ENCODE measurements at regions not wholly inside any gene's neighbourhood (a gene's known extent, or its start where the extent isn't known, plus 50 kb on each side); places are given as distances from the start of the nearest gene placed in this dataset.

DNA sequence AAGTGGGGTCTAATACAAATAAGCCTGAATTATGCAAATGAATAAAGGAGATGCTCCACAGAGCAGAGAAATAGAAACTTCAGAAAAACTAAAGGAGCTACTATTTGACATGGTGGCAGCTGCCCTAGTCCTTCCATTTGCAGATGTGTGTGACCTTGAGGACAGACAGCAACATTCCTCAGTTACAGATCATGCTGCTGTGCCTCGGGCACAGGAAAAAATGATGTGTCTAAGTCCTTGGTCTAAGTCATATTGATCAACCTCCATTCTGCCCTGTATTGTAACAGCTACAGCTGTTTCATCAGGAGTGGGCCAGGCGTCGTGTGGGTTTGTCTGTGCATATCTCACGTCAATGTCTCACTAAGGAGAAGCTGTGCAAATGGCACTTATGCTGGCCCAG lies 710.4 kb downstream of the TNS3 start:
- no peak overlapping the region for H3K4me3 ChIP-seq (ENCODE audit: low read depth in 1 of 2, low read length in 2 of 2)
- no peak overlapping the region for H3K27ac ChIP-seq (ENCODE audit: low read depth in 2 of 2, low read length in 1 of 2)
- WGBS, 2 donors: 81 to 88% methylated on average over 4 of the region's 4 CpGs
- no peaks in the 10 kb centered on the region for H3K36me3 ChIP-seq (ENCODE audit: control insufficient read depth in 2 of 2, insufficient read depth in 2 of 2, low read length in 1 of 2)
- H3K27me3 ChIP-seq (ENCODE audit: control insufficient read depth in 1 of 2, insufficient read depth in 2 of 2, low read length in 2 of 2): no peaks in the 10 kb centered on the region
- H3K4me1 ChIP-seq (ENCODE audit: control insufficient read depth in 2 of 2, insufficient read depth in 2 of 2, low read length in 1 of 2): no peaks in the 10 kb centered on the region
- H3K9me3 ChIP-seq (ENCODE audit: control insufficient read depth in 2 of 2, insufficient read depth in 1 of 2, low read depth in 1 of 2, low read length in 1 of 2): no peaks in the 10 kb centered on the region

DNA sequence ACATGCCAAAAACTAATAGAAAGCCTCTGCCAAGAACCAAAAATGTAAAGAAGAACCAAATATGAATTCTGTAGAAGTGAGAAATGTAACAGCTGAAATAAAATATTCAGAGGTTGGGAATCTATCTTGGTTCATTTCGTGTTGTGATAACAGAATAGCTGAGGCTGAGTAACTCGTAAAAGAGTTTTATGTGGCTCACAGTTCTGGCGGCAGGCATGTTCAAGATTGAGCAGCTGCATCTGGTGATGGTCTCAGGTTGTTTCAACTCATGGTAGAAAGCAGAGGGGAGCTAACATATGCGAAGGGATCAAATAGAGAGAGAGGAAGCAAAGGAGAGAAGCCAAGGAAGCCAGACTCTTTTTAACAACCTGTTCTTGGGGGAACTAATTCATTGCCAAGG lies 717.2 kb downstream of the TNS3 start:
- H3K9me3 ChIP-seq (ENCODE audit: control insufficient read depth in 2 of 2, insufficient read depth in 1 of 2, low read depth in 1 of 2, low read length in 1 of 2): peaks cover 0 to 3% of the 10 kb centered on the region in 2 donors
- no peak overlapping the region for H3K4me3 ChIP-seq (ENCODE audit: low read depth in 1 of 2, low read length in 2 of 2)
- no peak overlapping the region for H3K27ac ChIP-seq (ENCODE audit: low read depth in 2 of 2, low read length in 1 of 2)
- H3K27me3 ChIP-seq (ENCODE audit: control insufficient read depth in 1 of 2, insufficient read depth in 2 of 2, low read length in 2 of 2): no peaks in the 10 kb centered on the region
- WGBS, 2 donors: 84 to 86% methylated on average over 4 of the region's 4 CpGs
- no peaks in the 10 kb centered on the region for H3K4me1 ChIP-seq (ENCODE audit: control insufficient read depth in 2 of 2, insufficient read depth in 2 of 2, low read length in 1 of 2)
- no peaks in the 10 kb centered on the region for H3K36me3 ChIP-seq (ENCODE audit: control insufficient read depth in 2 of 2, insufficient read depth in 2 of 2, low read length in 1 of 2)

GRCh38 chr7:46859963-46860475 lies 721.9 kb downstream of the TNS3 start:
- H3K4me3 ChIP-seq (ENCODE audit: low read depth in 1 of 2, low read length in 2 of 2): no peak overlapping the region
- H3K4me1 ChIP-seq (ENCODE audit: control insufficient read depth in 2 of 2, insufficient read depth in 2 of 2, low read length in 1 of 2): no peaks in the 10 kb centered on the region
- H3K27me3 ChIP-seq (ENCODE audit: control insufficient read depth in 1 of 2, insufficient read depth in 2 of 2, low read length in 2 of 2): no peaks in the 10 kb centered on the region
- no peaks in the 10 kb centered on the region for H3K36me3 ChIP-seq (ENCODE audit: control insufficient read depth in 2 of 2, insufficient read depth in 2 of 2, low read length in 1 of 2)
- 60 to 61% methylated on average over 5 to 6 of the region's 6 CpGs for WGBS, 2 donors
- peaks cover 0 to 3% of the 10 kb centered on the region in 2 donors for H3K9me3 ChIP-seq (ENCODE audit: control insufficient read depth in 2 of 2, insufficient read depth in 1 of 2, low read depth in 1 of 2, low read length in 1 of 2)
- H3K27ac ChIP-seq (ENCODE audit: low read depth in 2 of 2, low read length in 1 of 2): no peak overlapping the region

DNA sequence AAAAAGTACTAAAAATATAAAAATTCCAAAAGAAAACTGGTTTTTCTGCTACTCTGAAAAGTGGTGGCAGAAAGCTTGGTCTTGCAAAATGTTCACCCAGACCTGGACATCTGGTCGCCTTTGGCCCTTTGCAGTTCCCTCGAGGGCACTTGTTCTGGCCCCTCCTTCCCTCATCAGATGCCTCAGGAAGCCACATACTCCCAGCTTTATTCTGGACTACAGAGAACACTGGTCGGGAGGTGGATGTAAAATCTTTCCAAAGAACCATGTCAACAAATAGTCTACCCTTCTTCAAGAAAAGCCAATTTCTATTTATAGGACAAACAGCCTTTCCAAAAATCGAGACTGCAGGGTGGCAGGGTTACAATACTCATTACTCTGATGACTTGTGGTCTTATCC lies 726.1 kb downstream of the TNS3 start:
- WGBS, 2 donors: 54 to 58% methylated on average over 4 of the region's 4 CpGs
- Histone ChIP-seq H3K4me1 (ENCODE audit: control insufficient read depth in 2 of 2, insufficient read depth in 2 of 2, low read length in 1 of 2) (no peaks in the 10 kb centered on the region), H3K9me3 (ENCODE audit: control insufficient read depth in 2 of 2, insufficient read depth in 1 of 2, low read depth in 1 of 2, low read length in 1 of 2) (no peaks in the 10 kb centered on the region), H3K27me3 (ENCODE audit: control insufficient read depth in 1 of 2, insufficient read depth in 2 of 2, low read length in 2 of 2) (no peaks in the 10 kb centered on the region), H3K4me3 (ENCODE audit: low read depth in 1 of 2, low read length in 2 of 2) (no peak overlapping the region), H3K36me3 (ENCODE audit: control insufficient read depth in 2 of 2, insufficient read depth in 2 of 2, low read length in 1 of 2) (no peaks in the 10 kb centered on the region), H3K27ac (ENCODE audit: low read depth in 2 of 2, low read length in 1 of 2) (no peak overlapping the region)

GRCh38 chr7:46854958-46855473 lies 726.9 kb downstream of the TNS3 start:
- Histone ChIP-seq H3K27me3 (ENCODE audit: control insufficient read depth in 1 of 2, insufficient read depth in 2 of 2, low read length in 2 of 2) (no peaks in the 10 kb centered on the region), H3K4me1 (ENCODE audit: control insufficient read depth in 2 of 2, insufficient read depth in 2 of 2, low read length in 1 of 2) (no peaks in the 10 kb centered on the region), H3K4me3 (ENCODE audit: low read depth in 1 of 2, low read length in 2 of 2) (no peak overlapping the region), H3K9me3 (ENCODE audit: control insufficient read depth in 2 of 2, insufficient read depth in 1 of 2, low read depth in 1 of 2, low read length in 1 of 2) (no peaks in the 10 kb centered on the region), H3K36me3 (ENCODE audit: control insufficient read depth in 2 of 2, insufficient read depth in 2 of 2, low read length in 1 of 2) (no peaks in the 10 kb centered on the region), H3K27ac (ENCODE audit: low read depth in 2 of 2, low read length in 1 of 2) (no peak overlapping the region)
- WGBS, 2 donors: 66 to 78% methylated on average over 1 of the region's 1 CpG

GRCh38 chr7:46853451-46853850 lies 728.5 kb downstream of the TNS3 start:
- Histone ChIP-seq H3K4me3 (ENCODE audit: low read depth in 1 of 2, low read length in 2 of 2) (no peak overlapping the region), H3K4me1 (ENCODE audit: control insufficient read depth in 2 of 2, insufficient read depth in 2 of 2, low read length in 1 of 2) (no peaks in the 10 kb centered on the region), H3K36me3 (ENCODE audit: control insufficient read depth in 2 of 2, insufficient read depth in 2 of 2, low read length in 1 of 2) (no peaks in the 10 kb centered on the region), H3K27me3 (ENCODE audit: control insufficient read depth in 1 of 2, insufficient read depth in 2 of 2, low read length in 2 of 2) (no peaks in the 10 kb centered on the region), H3K9me3 (ENCODE audit: control insufficient read depth in 2 of 2, insufficient read depth in 1 of 2, low read depth in 1 of 2, low read length in 1 of 2) (no peaks in the 10 kb centered on the region), H3K27ac (ENCODE audit: low read depth in 2 of 2, low read length in 1 of 2) (no peak overlapping the region)
- 29 to 64% methylated on average over 1 of the region's 1 CpG for WGBS, 2 donors

DNA sequence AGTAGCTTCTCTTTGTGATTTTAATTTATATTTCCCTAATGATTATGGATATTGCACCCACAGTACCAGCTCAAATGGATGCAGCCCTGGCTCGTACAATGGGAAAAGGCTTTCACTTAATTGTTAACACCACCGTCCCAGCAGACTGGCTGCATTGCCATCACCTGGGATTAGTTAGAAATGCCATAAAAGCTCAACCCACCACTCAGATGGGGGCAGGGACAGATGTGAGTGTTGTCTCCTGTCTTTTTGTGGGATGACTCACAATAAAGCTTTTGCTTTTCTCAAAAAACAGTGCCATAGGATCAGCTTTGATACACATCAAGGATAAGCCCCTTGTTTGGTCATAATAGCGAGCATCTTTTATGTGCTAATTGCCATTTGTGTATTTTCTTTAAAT lies 729.1 kb downstream of the TNS3 start:
- H3K27me3 ChIP-seq (ENCODE audit: control insufficient read depth in 1 of 2, insufficient read depth in 2 of 2, low read length in 2 of 2): no peaks in the 10 kb centered on the region
- WGBS, 2 donors: 85 to 88% methylated on average over 3 of the region's 3 CpGs
- no peak overlapping the region for H3K4me3 ChIP-seq (ENCODE audit: low read depth in 1 of 2, low read length in 2 of 2)
- no peak overlapping the region for H3K27ac ChIP-seq (ENCODE audit: low read depth in 2 of 2, low read length in 1 of 2)
- H3K9me3 ChIP-seq (ENCODE audit: control insufficient read depth in 2 of 2, insufficient read depth in 1 of 2, low read depth in 1 of 2, low read length in 1 of 2): no peaks in the 10 kb centered on the region
- H3K4me1 ChIP-seq (ENCODE audit: control insufficient read depth in 2 of 2, insufficient read depth in 2 of 2, low read length in 1 of 2): no peaks in the 10 kb centered on the region
- no peaks in the 10 kb centered on the region for H3K36me3 ChIP-seq (ENCODE audit: control insufficient read depth in 2 of 2, insufficient read depth in 2 of 2, low read length in 1 of 2)

GRCh38 chr7:46850563-46851330 lies 731.2 kb downstream of the TNS3 start:
- Histone ChIP-seq H3K4me1 (ENCODE audit: control insufficient read depth in 2 of 2, insufficient read depth in 2 of 2, low read length in 1 of 2) (no peaks in the 10 kb centered on the region), H3K4me3 (ENCODE audit: low read depth in 1 of 2, low read length in 2 of 2) (no peak overlapping the region), H3K27ac (ENCODE audit: low read depth in 2 of 2, low read length in 1 of 2) (no peak overlapping the region), H3K27me3 (ENCODE audit: control insufficient read depth in 1 of 2, insufficient read depth in 2 of 2, low read length in 2 of 2) (no peaks in the 10 kb centered on the region), H3K9me3 (ENCODE audit: control insufficient read depth in 2 of 2, insufficient read depth in 1 of 2, low read depth in 1 of 2, low read length in 1 of 2) (no peaks in the 10 kb centered on the region), H3K36me3 (ENCODE audit: control insufficient read depth in 2 of 2, insufficient read depth in 2 of 2, low read length in 1 of 2) (no peaks in the 10 kb centered on the region)
- WGBS, 2 donors: 86 to 93% methylated on average over 10 of the region's 10 CpGs

DNA sequence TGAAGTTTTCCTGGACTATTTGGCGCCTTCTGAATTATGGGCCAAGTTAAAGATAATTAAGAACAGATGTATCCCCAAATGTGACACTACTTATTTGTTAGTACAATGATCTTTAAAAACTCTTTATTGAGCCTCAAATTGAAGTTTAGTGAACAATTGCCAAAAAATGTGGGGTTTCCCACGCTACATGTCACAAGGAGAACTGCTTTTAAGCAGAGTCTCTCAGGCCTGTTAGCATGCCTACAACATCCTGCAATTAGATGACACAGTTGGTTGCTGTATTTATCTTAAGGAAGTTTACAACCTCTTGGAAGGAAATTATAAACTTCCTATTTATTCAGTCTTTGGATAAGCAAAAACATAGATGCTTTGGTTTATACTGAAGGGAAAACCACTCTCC lies 733.0 kb downstream of the TNS3 start:
- no peaks in the 10 kb centered on the region for H3K36me3 ChIP-seq (ENCODE audit: control insufficient read depth in 2 of 2, insufficient read depth in 2 of 2, low read length in 1 of 2)
- no peak overlapping the region for H3K27ac ChIP-seq (ENCODE audit: low read depth in 2 of 2, low read length in 1 of 2)
- no peaks in the 10 kb centered on the region for H3K4me1 ChIP-seq (ENCODE audit: control insufficient read depth in 2 of 2, insufficient read depth in 2 of 2, low read length in 1 of 2)
- 81 to 82% methylated on average over 2 of the region's 2 CpGs for WGBS, 2 donors
- H3K27me3 ChIP-seq (ENCODE audit: control insufficient read depth in 1 of 2, insufficient read depth in 2 of 2, low read length in 2 of 2): no peaks in the 10 kb centered on the region
- H3K9me3 ChIP-seq (ENCODE audit: control insufficient read depth in 2 of 2, insufficient read depth in 1 of 2, low read depth in 1 of 2, low read length in 1 of 2): no peaks in the 10 kb centered on the region
- H3K4me3 ChIP-seq (ENCODE audit: low read depth in 1 of 2, low read length in 2 of 2): no peak overlapping the region

GRCh38 chr7:46848311-46848710 lies 733.6 kb downstream of the TNS3 start:
- 71 to 84% methylated on average over 1 of the region's 1 CpG for WGBS, 2 donors
- Histone ChIP-seq H3K27ac (ENCODE audit: low read depth in 2 of 2, low read length in 1 of 2) (no peak overlapping the region), H3K4me3 (ENCODE audit: low read depth in 1 of 2, low read length in 2 of 2) (no peak overlapping the region), H3K4me1 (ENCODE audit: control insufficient read depth in 2 of 2, insufficient read depth in 2 of 2, low read length in 1 of 2) (no peaks in the 10 kb centered on the region), H3K9me3 (ENCODE audit: control insufficient read depth in 2 of 2, insufficient read depth in 1 of 2, low read depth in 1 of 2, low read length in 1 of 2) (no peaks in the 10 kb centered on the region), H3K27me3 (ENCODE audit: control insufficient read depth in 1 of 2, insufficient read depth in 2 of 2, low read length in 2 of 2) (no peaks in the 10 kb centered on the region), H3K36me3 (ENCODE audit: control insufficient read depth in 2 of 2, insufficient read depth in 2 of 2, low read length in 1 of 2) (no peaks in the 10 kb centered on the region)

All from esophagus (tissue), 2 donors.